ENCODE measurements at regions not wholly inside any gene's neighbourhood (a gene's known extent, or its start where the extent isn't known, plus 50 kb on each side); places are given as distances from the start of the nearest gene placed in this dataset.

GRCh38 chrX:102067966-102068723 lies 57.3 kb upstream of the TCEAL2 start:
- H3K27me3 Mint-ChIP-seq (ENCODE audit: low read depth in 3 of 3) = peaks cover 0 to 5% (median 2%) of the 10 kb centered on the region in 3 donors
- no peaks in the 10 kb centered on the region for H3K9me3 Mint-ChIP-seq
- no peaks in the 10 kb centered on the region for H3K4me1 Mint-ChIP-seq
- no peaks in the 10 kb centered on the region for H3K36me3 Mint-ChIP-seq
- H3K27ac Mint-ChIP-seq = no peak overlapping the region
- peak in 2 of 3 donors; percentile 6 to 9 for DNase-seq
- H3K4me3 Mint-ChIP-seq = no peak overlapping the region

GRCh38 chrX:102063445-102064074 lies 61.9 kb upstream of the TCEAL2 start:
- H3K36me3 Mint-ChIP-seq = no peaks in the 10 kb centered on the region
- no peak for DNase-seq
- H3K4me3 Mint-ChIP-seq = no peak overlapping the region
- peaks cover 0 to 12% (median under 1%) of the 10 kb centered on the region in 3 donors for H3K27me3 Mint-ChIP-seq (ENCODE audit: low read depth in 3 of 3)
- no peaks in the 10 kb centered on the region for H3K4me1 Mint-ChIP-seq
- H3K27ac Mint-ChIP-seq = no peak overlapping the region
- H3K9me3 Mint-ChIP-seq = no peaks in the 10 kb centered on the region

GRCh38 chrX:102044496-102044895 lies 81.0 kb upstream of the TCEAL2 start:
- no peak overlapping the region for H3K4me3 Mint-ChIP-seq
- H3K27me3 Mint-ChIP-seq (ENCODE audit: low read depth in 3 of 3) = peaks cover 0 to 4% (median 2%) of the 10 kb centered on the region in 3 donors
- DNase-seq = no peak
- no peaks in the 10 kb centered on the region for H3K36me3 Mint-ChIP-seq
- H3K27ac Mint-ChIP-seq = no peak overlapping the region
- H3K4me1 Mint-ChIP-seq = no peaks in the 10 kb centered on the region
- H3K9me3 Mint-ChIP-seq = peaks cover 0 to 4% (median 0%) of the 10 kb centered on the region in 6 donors

GRCh38 chrX:102043380-102043779 lies 82.1 kb upstream of the TCEAL2 start:
- Mint-ChIP-seq H3K4me3 (no peak overlapping the region), H3K27ac (no peak overlapping the region), H3K36me3 (no peaks in the 10 kb centered on the region), H3K27me3 (ENCODE audit: low read depth in 3 of 3) (peaks cover 0 to 4% (median 2%) of the 10 kb centered on the region in 3 donors), H3K4me1 (no peaks in the 10 kb centered on the region), H3K9me3 (peaks cover 0 to 4% (median 0%) of the 10 kb centered on the region in 6 donors)
- no peak for DNase-seq

- Mint-ChIP-seq H3K27me3 (ENCODE audit: low read depth in 3 of 3) (peaks cover 0 to 4% (median 0%) of the 10 kb centered on the region in 3 donors), H3K4me1 (no peaks in the 10 kb centered on the region), H3K9me3 (peaks cover 0 to 4% (median 0%) of the 10 kb centered on the region in 6 donors), H3K27ac (no peak overlapping the region), H3K36me3 (no peaks in the 10 kb centered on the region), H3K4me3 (no peak overlapping the region)
- DNase-seq = no peak
Observed at GRCh38 chrX:102042372-102043325, 82.8 kb upstream of the TCEAL2 start.

GRCh38 chrX:102029026-102029425 lies 96.5 kb upstream of the TCEAL2 start:
- Mint-ChIP-seq H3K27ac (no peak overlapping the region), H3K27me3 (ENCODE audit: low read depth in 3 of 3) (peaks cover 2 to 14% (median 9%) of the 10 kb centered on the region in 3 donors), H3K9me3 (peaks cover 0 to 3% (median 2%) of the 10 kb centered on the region in 6 donors), H3K4me1 (no peaks in the 10 kb centered on the region), H3K4me3 (no peak overlapping the region), H3K36me3 (no peaks in the 10 kb centered on the region)
- DNase-seq = no peak

GRCh38 chrX:102018208-102018607 lies 86.4 kb upstream of the ZMAT1 start:
- H3K4me1 Mint-ChIP-seq = no peaks in the 10 kb centered on the region
- H3K36me3 Mint-ChIP-seq = peaks cover 0 to 7% (median 3%) of the 10 kb centered on the region in 3 donors
- DNase-seq = no peak
- peaks cover 0 to 18% (median 5%) of the 10 kb centered on the region in 6 donors for H3K9me3 Mint-ChIP-seq
- H3K4me3 Mint-ChIP-seq = no peak overlapping the region
- H3K27me3 Mint-ChIP-seq (ENCODE audit: low read depth in 3 of 3) = peaks cover 0 to 10% (median 2%) of the 10 kb centered on the region in 3 donors
- no peak overlapping the region for H3K27ac Mint-ChIP-seq

- Mint-ChIP-seq H3K36me3 (no peaks in the 10 kb centered on the region), H3K9me3 (peaks cover 0 to 2% (median 0%) of the 10 kb centered on the region in 6 donors), H3K4me1 (no peaks in the 10 kb centered on the region), H3K27me3 (ENCODE audit: low read depth in 3 of 3) (peaks cover 0 to 11% (median 5%) of the 10 kb centered on the region in 3 donors), H3K4me3 (no peak overlapping the region), H3K27ac (no peak overlapping the region)
- DNase-seq = no peak
Observed at GRCh38 chrX:102008901-102009300, 77.1 kb upstream of the ZMAT1 start.

- H3K27me3 Mint-ChIP-seq (ENCODE audit: low read depth in 3 of 3) = peaks cover 2 to 16% (median 3%) of the 10 kb centered on the region in 3 donors
- H3K9me3 Mint-ChIP-seq = peaks cover 0 to 8% (median 1%) of the 10 kb centered on the region in 6 donors
- no peaks in the 10 kb centered on the region for H3K4me1 Mint-ChIP-seq
- no peaks in the 10 kb centered on the region for H3K36me3 Mint-ChIP-seq
- DNase-seq = no peak
- H3K27ac Mint-ChIP-seq = no peak overlapping the region
- no peak overlapping the region for H3K4me3 Mint-ChIP-seq
Observed at GRCh38 chrX:101999644-102000539, 68.1 kb upstream of the ZMAT1 start.

- H3K27ac Mint-ChIP-seq = no peak overlapping the region
- H3K9me3 Mint-ChIP-seq = peaks cover 0 to 2% (median 0%) of the 10 kb centered on the region in 6 donors
- no peaks in the 10 kb centered on the region for H3K4me1 Mint-ChIP-seq
- H3K4me3 Mint-ChIP-seq = no peak overlapping the region
- no peaks in the 10 kb centered on the region for H3K36me3 Mint-ChIP-seq
- no peak for DNase-seq
- peaks cover 0 to 5% (median 0%) of the 10 kb centered on the region in 3 donors for H3K27me3 Mint-ChIP-seq (ENCODE audit: low read depth in 3 of 3)
Observed at GRCh38 chrX:101993335-101993734, 61.5 kb upstream of the ZMAT1 start.

GRCh38 chrX:101986586-101986985 lies 54.8 kb upstream of the ZMAT1 start:
- no peak overlapping the region for H3K27ac Mint-ChIP-seq
- H3K9me3 Mint-ChIP-seq = no peaks in the 10 kb centered on the region
- no peak for DNase-seq
- no peaks in the 10 kb centered on the region for H3K36me3 Mint-ChIP-seq
- no peaks in the 10 kb centered on the region for H3K4me1 Mint-ChIP-seq
- H3K27me3 Mint-ChIP-seq (ENCODE audit: low read depth in 3 of 3) = peaks cover 0 to 6% (median 0%) of the 10 kb centered on the region in 3 donors
- no peak overlapping the region for H3K4me3 Mint-ChIP-seq

Measured in immature natural killer cell (primary cell).